HCT116 (cell line): ENCODE measurements at regions not wholly inside any gene's neighbourhood (a gene's known extent, or its start where the extent isn't known, plus 50 kb on each side); places are given as distances from the start of the nearest gene placed in this dataset.

ENCODE experiments used
- ATAC-seq: fragments of 200-7000 bp; cut with Tn5 transposase; 2 replicates; pipeline ENCODE4 v1.9.1; 2020; ENCODE audit warnings: mild to moderate bottlenecking, moderate library complexity
- BruUV-seq: library from RNA; stranded (reverse); fragments of 400-500 nt; replicated peaks from 2 replicates; lab custom pipeline; 2021; lab: Mats Ljungman, UMichigan
- CTCF ChIA-PET: fragments of 300-600 bp; sonication (Branson Sonifier 250); formaldehyde crosslinking; loops from one replicate; lab custom pipeline; 2021; ENCODE audit warnings: antibody characterized with exemption; lab: Charles Lee
- POLR2A ChIA-PET: fragments of 300-600, 350-600 bp; sonication (Branson Sonifier 250); formaldehyde crosslinking; loops from one replicate; lab custom pipeline; 2021; ENCODE audit warnings: antibody characterized with exemption; lab: Charles Lee
- RAD21 ChIA-PET, 2 experiments: fragments of 300-600 bp; sonication (Branson Sonifier 250); formaldehyde crosslinking; loops; one replicate each; lab custom pipeline; 2023; ENCODE audit warnings: low total read pairs in 2 of 2; ENCODE audit not compliant: uncharacterized antibody in 2 of 2, unreplicated experiment in 2 of 2, low non-redundant PET in 1 of 2; lab: Charles Lee
- DNase-seq: peaks from one replicate; pipeline ENCODE4 v3.0.0-alpha.2; 2010; ENCODE audit warnings: low read depth, low spot score
- H2AFZ ChIP-seq: fragments of 200-600 bp; shearing (Covaris generic), sonication (generic); 2 replicates; pipeline ENCODE4 v1.6.1; 2017; ENCODE audit warnings: low read depth, mixed run types, mixed read lengths, antibody characterized with exemption, low read length; ENCODE audit not compliant: poor library complexity, severe bottlenecking
- H3K27ac ChIP-seq: 2 replicates; pipeline ENCODE4 v1.5.1; 2012; ENCODE audit warnings: low read depth, low read length
- H3K27me3 ChIP-seq: fragments of 200-600 bp; sonication (generic); 2 replicates; pipeline ENCODE4 v1.6.1; 2016; ENCODE audit warnings: mixed run types, low read length, mixed read lengths; ENCODE audit not compliant: insufficient read depth
- H3K36me3 ChIP-seq, 2 experiments: fragments of 200-500 bp in 1 of 2; fragments of 200-600 bp in 1 of 2; sonication (Bioruptor generic) in 1 of 2; sonication (generic) in 1 of 2; 2 replicates each; pipeline versions ENCODE4 v1.5.1 to v1.6.1; 2014 to 2016; ENCODE audit warnings: low read length in 2 of 2, inconsistent platforms in 1 of 2, mixed read lengths in 1 of 2, mixed run types in 1 of 2; ENCODE audit not compliant: insufficient read depth in 2 of 2, control insufficient read depth in 1 of 2
- H3K4me1 ChIP-seq, 2 experiments: fragments of 200-600 bp in 1 of 2; sonication (generic) in 1 of 2; 2 replicates each; pipeline versions ENCODE4 v1.5.1 to v1.6.1; 2012 to 2017; ENCODE audit warnings: low read length in 2 of 2, inconsistent platforms in 1 of 2, mild to moderate bottlenecking in 1 of 2, mixed read lengths in 1 of 2, mixed run types in 1 of 2, moderate library complexity in 1 of 2; ENCODE audit not compliant: insufficient read depth in 2 of 2, control insufficient read depth in 1 of 2
- H3K4me2 ChIP-seq: fragments of 200-600 bp; sonication (generic); 2 replicates; pipeline ENCODE4 v1.6.1; 2017; ENCODE audit warnings: mixed run types, low read length, mixed read lengths
- H3K4me3 ChIP-seq, 2 experiments: fragments of 200-600 bp in 1 of 2; sonication (generic) in 1 of 2; replicated peaks in 1 of 2; 2 replicates each; pipeline ENCODE4 v1.5.1; 2011 to 2016; ENCODE audit warnings: low read length in 2 of 2, control low read depth in 1 of 2, low read depth in 1 of 2, mild to moderate bottlenecking in 1 of 2, mixed read lengths in 1 of 2, mixed run types in 1 of 2
- H3K79me2 ChIP-seq: fragments of 200-600 bp; sonication (generic); 2 replicates; pipeline ENCODE4 v1.6.1; 2017; ENCODE audit warnings: mild to moderate bottlenecking, mixed run types, low read length, moderate library complexity, mixed read lengths; ENCODE audit not compliant: insufficient read depth
- H3K9ac ChIP-seq: fragments of 200-600 bp; sonication (generic); 2 replicates; pipeline ENCODE4 v1.6.1; 2016; ENCODE audit warnings: low read length, mixed read lengths
- H3K9me2 ChIP-seq: fragments of 200-600 bp; sonication (generic), shearing (Covaris generic); 2 replicates; pipeline ENCODE4 v1.6.1; 2017; ENCODE audit warnings: mixed run types, mild to moderate bottlenecking, moderate library complexity; ENCODE audit not compliant: insufficient read depth
- H3K9me3 ChIP-seq, 2 experiments: fragments of 200-500 bp in 1 of 2; fragments of 200-600 bp in 1 of 2; sonication (Bioruptor generic) in 1 of 2; sonication (generic) in 1 of 2; 2 replicates each; pipeline ENCODE4 v1.6.1; 2014 to 2017; ENCODE audit warnings: low read length in 2 of 2, mixed read lengths in 2 of 2, inconsistent platforms in 1 of 2, low read depth in 1 of 2, mild to moderate bottlenecking in 1 of 2, mixed run types in 1 of 2, moderate library complexity in 1 of 2; ENCODE audit not compliant: control insufficient read depth in 1 of 2, insufficient read depth in 1 of 2
- H4K20me1 ChIP-seq: fragments of 200-600 bp; sonication (generic), shearing (Covaris generic); 2 replicates; pipeline ENCODE4 v1.6.1; 2017; ENCODE audit warnings: mixed run types, mild to moderate bottlenecking, moderate library complexity; ENCODE audit not compliant: insufficient read depth
- ATF3 ChIP-seq: IDR thresholded peaks from 2 replicates; pipeline ENCODE4 v1.6.1; 2012
- CBX3 ChIP-seq: IDR thresholded peaks from 2 replicates; pipeline ENCODE4 v1.6.1; 2012; ENCODE audit warnings: low read depth
- CEBPB ChIP-seq: IDR thresholded peaks from 2 replicates; pipeline ENCODE4 v1.6.1; 2012; ENCODE audit warnings: low read depth
- CTCF ChIP-seq, 3 experiments: fragments of 200-600 bp in 1 of 3; sonication (generic) in 1 of 3; IDR thresholded peaks in 2 of 3; conservative IDR thresholded peaks in 1 of 3; 2 replicates each; pipeline ENCODE4 v1.5.1; 2012 to 2017; ENCODE audit warnings: low read depth in 2 of 3, low read length in 2 of 3, antibody characterized with exemption in 1 of 3, borderline replicate concordance in 1 of 3, control low read depth in 1 of 3, mild to moderate bottlenecking in 1 of 3, mixed read lengths in 1 of 3, mixed run types in 1 of 3, moderate library complexity in 1 of 3; ENCODE audit not compliant: insufficient read depth in 1 of 3
- EGR1 ChIP-seq: IDR thresholded peaks from 2 replicates; pipeline ENCODE4 v1.6.1; 2012; ENCODE audit warnings: low read depth
- ELF1 ChIP-seq: IDR thresholded peaks from 2 replicates; pipeline ENCODE4 v1.6.1; 2012; ENCODE audit warnings: low read depth, borderline replicate concordance
- FOSL1 ChIP-seq: IDR thresholded peaks from 2 replicates; pipeline ENCODE4 v1.6.1; 2012; ENCODE audit warnings: low read depth
- JUND ChIP-seq: IDR thresholded peaks from 2 replicates; pipeline ENCODE4 v1.6.1; 2012
- MAX ChIP-seq: IDR thresholded peaks from 2 replicates; pipeline ENCODE4 v1.6.1; 2012
- POLR2A ChIP-seq: IDR thresholded peaks from 2 replicates; pipeline ENCODE4 v1.7.0; 2011; ENCODE audit warnings: borderline replicate concordance; ENCODE audit not compliant: insufficient read depth, insufficient read length; ENCODE audit errors: extremely low read depth
- POLR2AphosphoS5 ChIP-seq: IDR thresholded peaks from 2 replicates; pipeline ENCODE4 v1.6.1; 2011; ENCODE audit warnings: mild to moderate bottlenecking, low read depth, low read length, moderate library complexity
- REST ChIP-seq: IDR thresholded peaks from 2 replicates; pipeline ENCODE4 v1.6.1; 2012; ENCODE audit warnings: low read depth
- SIN3A ChIP-seq: IDR thresholded peaks from 2 replicates; pipeline ENCODE4 v1.6.1; 2012; ENCODE audit warnings: low read depth
- SP1 ChIP-seq: IDR thresholded peaks from 2 replicates; pipeline ENCODE4 v1.6.1; 2012; ENCODE audit warnings: low read depth
- SRF ChIP-seq: IDR thresholded peaks from 2 replicates; pipeline ENCODE4 v1.6.1; 2012; ENCODE audit warnings: low read depth
- TCF7L2 ChIP-seq: IDR thresholded peaks from 2 replicates; pipeline ENCODE4 v1.7.0; 2011; ENCODE audit warnings: borderline replicate concordance, inconsistent platforms; ENCODE audit not compliant: insufficient read depth, insufficient read length; ENCODE audit errors: extremely low read depth
- YY1 ChIP-seq: IDR thresholded peaks from 2 replicates; pipeline ENCODE4 v1.6.1; 2011; ENCODE audit warnings: low read length, low read depth, moderate library complexity, mild to moderate bottlenecking; ENCODE audit not compliant: insufficient replicate concordance; ENCODE audit errors: extremely low read depth
- ZBTB33 ChIP-seq: IDR thresholded peaks from 2 replicates; pipeline ENCODE4 v1.6.1; 2011; ENCODE audit warnings: mild to moderate bottlenecking, low read length, moderate library complexity; ENCODE audit not compliant: insufficient replicate concordance; ENCODE audit errors: extremely low read depth
- ZFX ChIP-seq: fragments of 450-650 bp; IDR thresholded peaks from 2 replicates; pipeline ENCODE4 v1.6.1; 2017
- ZNF274 ChIP-seq: fragments of 200-500 bp; sonication (Bioruptor generic); IDR thresholded peaks from 2 replicates; pipeline ENCODE4 v1.6.1; 2014; ENCODE audit warnings: mild to moderate bottlenecking, low read depth, low read length, inconsistent platforms
- intact Hi-C: fragments of 100-400 bp; cut with micrococcal nuclease; formaldehyde crosslinking; loops from 2 replicates; pipeline ENCODE4 v1.10.0; 2022

GRCh38 chr2:100766806-100767205 lies 53.1 kb upstream of the NPAS2 start:
- RAD21 ChIA-PET = no interaction called here

More at GRCh38 chr2:100766806-100767205, 53.1 kb upstream of the NPAS2 start:
- H3K79me2 ChIP-seq = no peaks in the 10 kb centered on the region
- H4K20me1 ChIP-seq = no peaks in the 10 kb centered on the region
- ATAC-seq = no peak
- H3K36me3 ChIP-seq = no peaks in the 10 kb centered on the region
- CTCF ChIA-PET = no interaction called here
- no TSS peak for BruUV-seq
- 0 out of 2 replicates have a peak, but pooled peaks cover 3% of the 10 kb centered on the region for H3K9me2 ChIP-seq
- no peaks in the 10 kb centered on the region for H3K9me3 ChIP-seq
- H3K27ac ChIP-seq = no peak overlapping the region
- intact Hi-C loops = no loop called here
- no peak overlapping the region for H3K4me3 ChIP-seq
- POLR2A ChIA-PET = interaction anchor here (1.0 to 1.2 kb wide), 2 partner anchors 27 to 235 kb away, joined by 4 read pairs; partner anchors contain the start of gene RPL31
- H3K9ac ChIP-seq = no peak overlapping the region
- H2AFZ ChIP-seq = no peak overlapping the region
- H3K4me2 ChIP-seq = peak overlapping the region; percentile 30
- TF ChIP-seq REST (no peak), ELF1 (no peak), CTCF (IDR thresholded peaks at IDR 0.05 in 2 of 3, conservative IDR thresholded peaks at IDR 0.05 in 1 of 3; ENCODE audit: borderline replicate concordance in 1 of 3, insufficient read depth in 1 of 3, low read depth in 2 of 3, low read length in 2 of 3) (no peak), MAX (no peak), TCF7L2 (no peak), CBX3 (no peak), FOSL1 (no peak), EGR1 (no peak), CEBPB (no peak), ZFX (no peak), SIN3A (no peak), ZNF274 (no peak), SRF (no peak), ZBTB33 (no peak), JUND (no peak), SP1 (no peak), POLR2AphosphoS5 (no peak), YY1 (no peak), ATF3 (no peak), POLR2A (no peak)
- TF ChIP-seq, all 23 proteins: peak for 0
- no peak for DNase-seq
- H3K27me3 ChIP-seq = no peaks in the 10 kb centered on the region
- H3K4me1 ChIP-seq = peaks cover 0 to 20% of the 10 kb centered on the region in 2 experiments; a peak in 2 of 4 replicates
